Daoy (cell line): ENCODE measurements at regions not wholly inside any gene's neighbourhood (a gene's known extent, or its start where the extent isn't known, plus 50 kb on each side); places are given as distances from the start of the nearest gene placed in this dataset.

ENCODE experiments used
- DNase-seq: peaks from one replicate; pipeline ENCODE4 v3.0.0-alpha.2; 2015; ENCODE audit warnings: low read depth

DNA sequence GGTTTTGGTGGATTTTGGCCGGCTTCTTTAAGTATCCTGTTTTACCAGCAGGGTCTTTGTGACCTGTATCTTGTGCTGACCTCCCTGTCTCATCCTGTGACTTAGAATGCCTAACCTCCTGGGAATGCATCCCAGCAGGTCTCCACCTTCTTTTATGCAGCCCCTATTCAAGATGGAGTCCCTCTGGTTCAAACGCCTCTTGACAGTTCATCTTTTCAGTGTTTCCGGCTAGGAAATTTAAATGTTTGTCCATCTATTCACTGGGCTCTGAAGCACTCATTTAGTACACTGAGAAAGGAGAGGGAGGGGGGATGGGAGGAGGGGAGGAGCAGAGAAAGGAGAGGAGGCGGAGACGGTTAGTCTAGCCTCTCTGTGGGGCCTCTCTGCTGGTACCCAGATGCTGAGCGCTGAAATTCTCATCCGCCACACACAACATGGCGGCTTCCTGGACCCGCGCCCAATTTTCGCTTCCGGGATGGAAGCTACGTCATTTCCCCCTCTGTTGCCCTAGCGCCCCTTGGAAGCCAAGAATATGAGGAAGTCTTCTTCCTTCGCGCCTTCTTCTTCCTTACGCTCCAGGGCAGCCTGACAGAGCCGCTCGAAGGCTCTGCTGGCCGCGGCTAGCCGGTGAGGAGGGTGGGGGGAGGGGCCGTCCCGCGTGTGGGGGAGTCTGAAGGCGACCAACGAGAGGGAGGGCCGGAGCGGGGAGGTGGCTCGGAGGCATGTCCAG is 69.0 kb upstream of the SYT13 start:
- peak; percentile 83 for DNase-seq

DNA sequence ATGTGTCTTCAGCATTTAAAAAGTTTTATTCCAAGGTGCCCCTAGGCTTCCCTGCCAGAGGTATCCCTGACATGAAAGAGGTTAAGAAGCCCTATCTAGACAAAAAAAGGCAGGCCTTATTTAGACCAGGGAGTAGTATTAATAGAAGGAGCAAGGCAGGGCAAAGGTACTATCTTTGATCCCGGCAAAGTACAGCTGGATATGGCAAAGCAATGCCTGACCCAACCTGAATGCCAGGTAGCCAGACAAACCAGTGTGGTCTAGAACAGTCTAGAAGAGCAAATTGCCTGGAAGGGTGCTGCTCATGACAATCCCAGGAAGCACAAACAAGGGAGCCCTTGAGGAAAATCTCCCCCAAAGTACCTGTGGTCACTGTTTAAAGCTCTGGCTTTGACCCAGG is 62.6 kb upstream of the SYT13 start:
- DNase-seq: no peak

DNA sequence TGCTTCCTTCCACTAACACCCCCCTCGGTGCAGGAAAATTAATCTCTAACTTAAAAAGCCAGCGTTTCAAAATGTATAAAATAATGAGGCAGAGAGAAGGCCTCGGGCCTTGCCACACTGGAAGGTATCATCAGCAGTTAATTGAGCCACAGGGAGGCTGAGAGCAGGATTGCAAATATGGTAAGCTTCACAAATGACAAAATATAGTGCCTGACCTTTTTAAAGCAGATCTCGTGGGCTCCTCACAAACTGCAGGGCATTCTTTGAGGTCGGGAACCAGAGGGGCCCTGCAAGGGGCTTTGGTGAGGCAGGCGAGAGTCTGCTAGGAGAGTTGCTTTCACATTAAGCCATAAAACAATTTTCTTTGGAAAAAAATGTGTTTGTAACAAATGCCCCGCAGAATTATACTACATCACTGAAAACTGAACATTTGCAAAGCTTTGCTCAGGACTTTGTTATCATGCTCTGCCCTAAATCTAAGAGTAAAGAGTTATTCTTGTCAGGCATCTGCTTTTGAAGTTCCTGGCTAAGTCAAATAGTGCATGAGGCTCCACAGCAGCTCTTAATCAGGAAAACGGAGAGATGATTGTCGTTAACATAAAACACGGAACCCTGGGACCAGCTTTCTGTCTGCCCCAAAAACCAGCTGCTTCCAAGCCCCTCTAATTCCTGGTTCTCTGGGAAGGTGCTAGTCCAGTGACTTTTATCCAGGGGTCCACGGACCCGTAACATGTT is 61.4 kb upstream of the SYT13 start:
- DNase-seq: no peak

DNA sequence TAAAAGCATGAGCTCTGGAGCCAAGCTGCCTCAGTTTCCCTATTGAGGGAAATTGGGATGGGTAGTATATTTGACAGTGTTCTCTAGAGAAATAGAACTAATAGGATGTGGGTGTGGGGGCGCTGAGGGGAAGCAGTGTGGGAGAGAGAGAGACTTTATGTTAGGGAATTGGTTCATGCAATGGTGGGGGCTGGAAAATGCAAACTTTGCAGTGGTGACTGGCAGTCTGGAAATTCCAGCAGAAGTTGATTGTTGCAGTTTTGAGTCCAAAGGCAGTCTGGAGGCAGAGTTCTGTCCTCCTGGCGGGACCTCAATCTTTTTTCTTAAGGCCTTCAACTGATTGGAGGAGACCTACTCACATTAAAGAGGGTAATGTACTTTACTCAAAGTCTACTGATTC is 59.4 kb upstream of the SYT13 start:
- DNase-seq: no peak

DNA sequence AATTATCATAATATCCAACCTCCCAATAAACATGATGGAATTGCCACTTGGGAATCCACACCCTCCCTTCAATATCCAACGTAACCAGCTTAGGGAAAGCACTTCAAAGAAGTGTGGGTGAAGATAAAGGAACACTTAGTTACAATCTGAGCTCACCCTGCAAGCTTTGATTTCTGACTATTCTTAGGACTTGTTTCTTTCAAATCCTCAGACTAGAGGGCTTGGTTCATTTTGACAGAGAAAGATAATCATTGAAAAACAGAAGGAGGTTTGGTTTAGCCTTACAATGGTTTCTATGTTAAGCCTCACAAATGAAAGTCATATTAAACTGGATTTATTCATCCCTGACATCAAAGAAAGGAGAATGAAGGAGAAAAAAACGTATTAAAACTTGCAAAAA is 57.9 kb upstream of the SYT13 start:
- DNase-seq: no peak

DNA sequence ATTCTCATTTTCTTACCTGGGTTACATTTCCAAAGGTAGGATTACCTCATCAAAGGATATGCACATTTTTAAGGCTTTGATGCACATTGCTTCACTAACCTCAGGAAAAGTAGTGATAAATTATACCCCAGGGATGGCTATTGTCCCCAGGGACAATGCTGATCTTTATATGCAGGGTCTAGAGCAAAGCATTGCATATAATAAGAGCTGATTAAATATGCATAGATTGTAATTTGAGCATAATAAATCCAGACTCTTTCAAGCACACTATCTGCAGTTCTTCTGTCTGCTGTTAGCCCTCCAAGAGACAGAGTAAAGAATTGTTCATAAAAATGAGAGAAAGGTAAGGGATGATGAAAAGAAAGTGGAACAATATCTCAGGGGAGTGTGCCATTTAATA is 57.3 kb upstream of the SYT13 start:
- no peak for DNase-seq

DNA sequence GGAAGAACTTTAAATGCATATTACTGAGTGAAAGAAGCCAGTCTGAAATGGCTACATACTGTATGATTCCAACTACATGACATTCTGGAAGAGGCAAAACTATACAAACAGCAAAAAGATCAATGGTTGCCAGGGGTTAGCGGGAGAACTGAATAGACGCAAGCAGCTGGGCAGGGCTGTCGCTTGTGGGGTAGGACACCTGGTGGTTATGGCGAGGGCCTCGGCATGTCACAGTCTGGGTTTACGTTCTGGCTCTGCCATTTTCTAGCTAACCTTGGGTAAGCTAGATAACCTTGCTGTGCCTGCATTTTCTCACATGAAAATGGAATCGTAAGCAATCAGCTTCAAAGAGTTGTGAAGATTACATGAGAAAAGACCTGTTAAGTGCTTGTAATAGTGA is 55.2 kb upstream of the SYT13 start:
- DNase-seq: no peak

DNA sequence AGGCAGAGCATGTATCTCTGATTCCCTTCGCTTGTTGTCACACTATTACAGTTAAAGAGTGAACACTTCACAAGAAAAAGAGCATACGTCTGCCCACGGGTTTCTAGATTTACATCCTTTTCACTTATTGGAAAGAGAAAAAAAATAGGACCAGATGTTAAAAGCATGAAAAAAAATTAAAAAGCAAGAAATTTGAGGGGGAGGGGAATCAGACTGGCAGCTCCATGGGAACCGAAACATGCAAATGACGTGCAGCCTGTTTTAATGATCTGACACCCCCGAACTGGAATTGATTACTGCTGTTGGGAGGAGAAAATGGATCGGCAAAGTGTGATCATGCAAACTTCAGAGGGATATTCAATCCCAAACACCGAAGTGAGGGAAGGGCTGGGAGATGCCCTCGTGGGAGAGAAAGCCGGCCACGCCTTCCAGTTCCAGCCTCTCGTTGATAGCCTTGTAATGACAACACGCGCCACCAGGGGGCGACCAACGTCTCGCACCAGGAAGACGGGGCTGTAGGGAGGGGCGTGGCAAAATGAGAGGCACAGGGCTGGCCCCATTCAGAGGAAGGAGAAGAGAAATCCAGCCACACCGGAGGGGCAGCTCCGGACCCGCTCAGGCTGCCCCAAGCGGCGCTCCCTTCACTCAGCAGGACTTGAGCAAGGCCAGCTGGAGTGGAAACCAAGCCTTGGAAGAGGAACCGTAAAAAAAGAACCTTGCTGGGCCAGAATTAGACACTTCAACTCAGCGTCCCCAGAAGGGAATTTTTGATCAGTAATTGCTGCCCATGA is 53.8 kb upstream of the SYT13 start:
- peak; percentile 93 for DNase-seq

DNA sequence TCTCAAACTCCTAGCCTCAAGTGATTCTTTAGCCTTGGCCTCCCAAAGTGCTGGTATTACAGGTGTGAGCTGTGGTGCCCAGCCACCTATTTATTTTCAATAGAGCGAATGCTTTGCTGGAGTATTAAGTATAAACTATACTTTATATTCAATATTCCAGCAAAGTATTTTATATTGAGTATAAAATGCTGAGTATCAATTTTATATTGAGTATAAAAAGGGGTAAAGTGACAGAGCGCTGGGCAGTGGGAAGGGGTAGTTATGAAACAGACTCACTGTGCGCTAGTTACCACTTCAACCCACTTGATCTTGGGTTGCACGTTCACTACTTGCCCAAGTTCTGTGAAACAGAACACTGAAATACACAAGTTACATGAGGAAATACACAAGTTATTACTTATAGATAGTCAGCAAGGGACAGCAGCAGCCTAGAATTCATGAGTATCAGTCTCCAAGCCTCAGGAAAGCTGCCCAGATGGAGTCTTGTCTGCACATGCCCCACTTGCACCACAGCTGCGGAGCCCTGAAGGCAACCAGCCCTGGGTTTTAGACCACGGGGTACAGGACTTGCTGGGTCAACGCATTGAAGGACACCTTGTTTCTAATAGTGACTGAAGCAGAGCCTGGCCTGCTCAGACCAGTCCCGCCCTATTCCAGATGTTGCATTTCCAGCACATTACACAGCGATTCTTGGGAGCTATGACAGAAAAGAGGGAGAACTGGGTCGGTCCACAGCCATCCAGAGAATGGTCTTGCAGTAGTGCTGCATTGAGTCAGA is 51.6 kb upstream of the SYT13 start:
- no peak for DNase-seq

DNA sequence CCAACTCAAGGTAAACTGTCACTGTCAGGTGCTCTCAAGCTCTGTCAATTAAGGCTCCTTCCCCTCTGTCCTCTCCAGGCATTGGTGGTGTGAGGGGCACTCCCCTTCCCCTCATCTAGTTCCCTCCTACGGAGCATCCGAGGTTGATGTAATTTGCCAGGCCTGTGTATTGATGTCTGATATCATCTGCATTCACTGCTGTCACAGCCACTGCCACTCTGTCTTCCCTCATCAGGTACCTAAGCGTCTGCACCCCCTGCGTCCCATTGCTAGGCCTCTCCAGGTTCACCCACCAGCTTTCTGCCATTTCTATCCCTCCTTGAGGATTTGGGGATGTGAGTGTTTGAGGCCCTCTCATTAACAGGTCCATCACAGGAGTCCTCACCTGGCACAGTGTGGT is 50.0 kb upstream of the SYT13 start:
- no peak for DNase-seq
